ENCODE measurements at regions not wholly inside any gene's neighbourhood (a gene's known extent, or its start where the extent isn't known, plus 50 kb on each side); places are given as distances from the start of the nearest gene placed in this dataset.

GRCh38 chr18:71293322-71293721, 1004.5 kb downstream of the SOCS6 start:
- TF ChIP-seq CTCF (IDR thresholded peaks at IDR 0.05) (no peak), POLR2A (IDR thresholded peaks at IDR 0.05) (no peak)

All from uterus (tissue), 2 donors.